Activated naive CD4-positive, alpha-beta T cell treated with anti-CD3 and anti-CD28 coated beads for 36 hours (primary cell): ENCODE measurements at regions not wholly inside any gene's neighbourhood (a gene's known extent, or its start where the extent isn't known, plus 50 kb on each side); places are given as distances from the start of the nearest gene placed in this dataset.

Experiments used
- CTCF ChIA-PET: fragments of 350-600 bp; sonication (Branson Sonifier 250); formaldehyde crosslinking; loops from one replicate; lab custom pipeline; 2021; ENCODE audit warnings: antibody characterized with exemption; lab: Charles Lee
- DNase-seq: peaks from one replicate; pipeline ENCODE4 v3.0.0-alpha.2; 2020
- H3K27ac Mint-ChIP-seq: one replicate; pipeline ENCODE4 v1.8.0; 2021; ENCODE audit warnings: mild to moderate bottlenecking, mixed read lengths
- H3K27me3 Mint-ChIP-seq: one replicate; pipeline ENCODE4 v1.8.0; 2021; ENCODE audit warnings: low read depth, mixed read lengths
- H3K36me3 Mint-ChIP-seq: one replicate; pipeline ENCODE4 v1.8.0; 2021; ENCODE audit warnings: low read depth, mixed read lengths
- H3K4me1 Mint-ChIP-seq: one replicate; pipeline ENCODE4 v1.8.0; 2021; ENCODE audit warnings: low read depth, mixed read lengths
- H3K4me3 Mint-ChIP-seq: one replicate; pipeline ENCODE4 v1.8.0; 2021; ENCODE audit warnings: mild to moderate bottlenecking, moderate library complexity, mixed read lengths
- H3K9me3 Mint-ChIP-seq: one replicate; pipeline ENCODE4 v1.8.0; 2021; ENCODE audit warnings: mixed read lengths
- intact Hi-C: fragments of 100-400 bp; cut with micrococcal nuclease; formaldehyde crosslinking; loops from one replicate; pipeline ENCODE4 v1.15.1; 2023

GRCh38 chr21:36641346-36641745 is 57.6 kb upstream of the SIM2 start:
- no peak overlapping the region for H3K27ac Mint-ChIP-seq
- no peak for DNase-seq
- no peaks in the 10 kb centered on the region for H3K27me3 Mint-ChIP-seq
- intact Hi-C loops = no loop called here
- H3K4me1 Mint-ChIP-seq = peaks cover 7% of the 10 kb centered on the region
- peaks cover 10% of the 10 kb centered on the region for H3K9me3 Mint-ChIP-seq
- H3K4me3 Mint-ChIP-seq = no peak overlapping the region
- H3K36me3 Mint-ChIP-seq = no peaks in the 10 kb centered on the region
- CTCF ChIA-PET = interaction anchor here (0.7 to 1.3 kb wide), 2 partner anchors 11 to 359 kb away, joined by 3 to 8 read pairs; no protein-coding TSS in a partner anchor

GRCh38 chr21:36641886-36642285 is 57.0 kb upstream of the SIM2 start:
- H3K9me3 Mint-ChIP-seq = peaks cover 5% of the 10 kb centered on the region
- no peaks in the 10 kb centered on the region for H3K36me3 Mint-ChIP-seq
- H3K4me3 Mint-ChIP-seq = no peak overlapping the region
- DNase-seq = no peak
- CTCF ChIA-PET = interaction anchor here (0.6 to 1.4 kb wide), 3 partner anchors 8 to 358 kb away, joined by 3 to 4 read pairs (median 3); no protein-coding TSS in a partner anchor
- H3K27ac Mint-ChIP-seq = no peak overlapping the region
- H3K27me3 Mint-ChIP-seq = no peaks in the 10 kb centered on the region
- intact Hi-C loops = no loop called here
- peaks cover 7% of the 10 kb centered on the region for H3K4me1 Mint-ChIP-seq

GRCh38 chr21:36642777-36643176 is 56.1 kb upstream of the SIM2 start:
- no peak for DNase-seq
- Mint-ChIP-seq H3K9me3 (no peaks in the 10 kb centered on the region), H3K27ac (no peak overlapping the region), H3K27me3 (no peaks in the 10 kb centered on the region), H3K4me3 (no peak overlapping the region), H3K36me3 (no peaks in the 10 kb centered on the region), H3K4me1 (peaks cover 7% of the 10 kb centered on the region)
- CTCF ChIA-PET = interaction anchor here (1.4 kb wide), 1 partner anchor 12 kb away, joined by 4 read pairs; no protein-coding TSS in a partner anchor
- intact Hi-C loops = no loop called here

GRCh38 chr21:36643374-36644250 is 55.3 kb upstream of the SIM2 start:
- CTCF ChIA-PET = interaction anchor here (1.6 kb wide), 1 partner anchor 13 kb away, joined by 5 read pairs; no protein-coding TSS in a partner anchor
- Mint-ChIP-seq H3K36me3 (no peaks in the 10 kb centered on the region), H3K4me1 (peaks cover 7% of the 10 kb centered on the region), H3K4me3 (no peak overlapping the region), H3K9me3 (no peaks in the 10 kb centered on the region), H3K27me3 (no peaks in the 10 kb centered on the region), H3K27ac (no peak overlapping the region)
- intact Hi-C loops = no loop called here
- DNase-seq = no peak

- intact Hi-C loops = no loop called here
- H3K36me3 Mint-ChIP-seq = no peaks in the 10 kb centered on the region
Measured at GRCh38 chr21:36646011-36646410, 52.9 kb upstream of the SIM2 start.

GRCh38 chr21:36646645-36647044 is 52.3 kb upstream of the SIM2 start:
- DNase-seq = no peak
- no peaks in the 10 kb centered on the region for H3K9me3 Mint-ChIP-seq
- no peaks in the 10 kb centered on the region for H3K36me3 Mint-ChIP-seq
- no peak overlapping the region for H3K4me3 Mint-ChIP-seq
- no peaks in the 10 kb centered on the region for H3K4me1 Mint-ChIP-seq
- intact Hi-C loops = no loop called here
- H3K27me3 Mint-ChIP-seq = no peaks in the 10 kb centered on the region
- CTCF ChIA-PET = interaction anchor here (1.1 kb wide), 1 partner anchor 16 kb away, joined by 3 read pairs; no protein-coding TSS in a partner anchor
- H3K27ac Mint-ChIP-seq = no peak overlapping the region

More at GRCh38 chr21:36646011-36646410, 52.9 kb upstream of the SIM2 start:
- H3K9me3 Mint-ChIP-seq = no peaks in the 10 kb centered on the region
- no peaks in the 10 kb centered on the region for H3K27me3 Mint-ChIP-seq
- CTCF ChIA-PET = no interaction called here
- H3K27ac Mint-ChIP-seq = no peak overlapping the region
- H3K4me1 Mint-ChIP-seq = no peaks in the 10 kb centered on the region
- DNase-seq = no peak
- no peak overlapping the region for H3K4me3 Mint-ChIP-seq

- intact Hi-C loops = no loop called here
- Mint-ChIP-seq H3K4me1 (no peaks in the 10 kb centered on the region), H3K27ac (no peak overlapping the region), H3K36me3 (no peaks in the 10 kb centered on the region), H3K9me3 (no peaks in the 10 kb centered on the region), H3K27me3 (no peaks in the 10 kb centered on the region), H3K4me3 (no peak overlapping the region)
- DNase-seq = no peak
- CTCF ChIA-PET = interaction anchor here (1.1 kb wide), 1 partner anchor 17 kb away, joined by 3 read pairs; no protein-coding TSS in a partner anchor
Measured at GRCh38 chr21:36647279-36648093, 51.4 kb upstream of the SIM2 start.
